HCT116 (cell line): ENCODE measurements at regions not wholly inside any gene's neighbourhood (a gene's known extent, or its start where the extent isn't known, plus 50 kb on each side); places are given as distances from the start of the nearest gene placed in this dataset.

Experiments used
- ATAC-seq: fragments of 200-7000 bp; cut with Tn5 transposase; 2 replicates; pipeline ENCODE4 v1.9.1; 2020; ENCODE audit warnings: mild to moderate bottlenecking, moderate library complexity
- BruUV-seq: library from RNA; stranded (reverse); fragments of 400-500 nt; replicated peaks from 2 replicates; lab custom pipeline; 2021; lab: Mats Ljungman, UMichigan
- CTCF ChIA-PET: fragments of 300-600 bp; sonication (Branson Sonifier 250); formaldehyde crosslinking; loops from one replicate; lab custom pipeline; 2021; ENCODE audit warnings: antibody characterized with exemption; lab: Charles Lee
- POLR2A ChIA-PET: fragments of 300-600, 350-600 bp; sonication (Branson Sonifier 250); formaldehyde crosslinking; loops from one replicate; lab custom pipeline; 2021; ENCODE audit warnings: antibody characterized with exemption; lab: Charles Lee
- RAD21 ChIA-PET, 2 experiments: fragments of 300-600 bp; sonication (Branson Sonifier 250); formaldehyde crosslinking; loops; one replicate each; lab custom pipeline; 2023; ENCODE audit warnings: low total read pairs in 2 of 2; ENCODE audit not compliant: uncharacterized antibody in 2 of 2, unreplicated experiment in 2 of 2, low non-redundant PET in 1 of 2; lab: Charles Lee
- DNase-seq: peaks from one replicate; pipeline ENCODE4 v3.0.0-alpha.2; 2010; ENCODE audit warnings: low read depth, low spot score
- H2AFZ ChIP-seq: fragments of 200-600 bp; shearing (Covaris generic), sonication (generic); 2 replicates; pipeline ENCODE4 v1.6.1; 2017; ENCODE audit warnings: low read depth, mixed run types, mixed read lengths, antibody characterized with exemption, low read length; ENCODE audit not compliant: poor library complexity, severe bottlenecking
- H3K27ac ChIP-seq: 2 replicates; pipeline ENCODE4 v1.5.1; 2012; ENCODE audit warnings: low read depth, low read length
- H3K27me3 ChIP-seq: fragments of 200-600 bp; sonication (generic); 2 replicates; pipeline ENCODE4 v1.6.1; 2016; ENCODE audit warnings: mixed run types, low read length, mixed read lengths; ENCODE audit not compliant: insufficient read depth
- H3K36me3 ChIP-seq, 2 experiments: fragments of 200-500 bp in 1 of 2; fragments of 200-600 bp in 1 of 2; sonication (Bioruptor generic) in 1 of 2; sonication (generic) in 1 of 2; 2 replicates each; pipeline versions ENCODE4 v1.5.1 to v1.6.1; 2014 to 2016; ENCODE audit warnings: low read length in 2 of 2, inconsistent platforms in 1 of 2, mixed read lengths in 1 of 2, mixed run types in 1 of 2; ENCODE audit not compliant: insufficient read depth in 2 of 2, control insufficient read depth in 1 of 2
- H3K4me1 ChIP-seq, 2 experiments: fragments of 200-600 bp in 1 of 2; sonication (generic) in 1 of 2; 2 replicates each; pipeline versions ENCODE4 v1.5.1 to v1.6.1; 2012 to 2017; ENCODE audit warnings: low read length in 2 of 2, inconsistent platforms in 1 of 2, mild to moderate bottlenecking in 1 of 2, mixed read lengths in 1 of 2, mixed run types in 1 of 2, moderate library complexity in 1 of 2; ENCODE audit not compliant: insufficient read depth in 2 of 2, control insufficient read depth in 1 of 2
- H3K4me2 ChIP-seq: fragments of 200-600 bp; sonication (generic); 2 replicates; pipeline ENCODE4 v1.6.1; 2017; ENCODE audit warnings: mixed run types, low read length, mixed read lengths
- H3K4me3 ChIP-seq, 2 experiments: fragments of 200-600 bp in 1 of 2; sonication (generic) in 1 of 2; replicated peaks in 1 of 2; 2 replicates each; pipeline ENCODE4 v1.5.1; 2011 to 2016; ENCODE audit warnings: low read length in 2 of 2, control low read depth in 1 of 2, low read depth in 1 of 2, mild to moderate bottlenecking in 1 of 2, mixed read lengths in 1 of 2, mixed run types in 1 of 2
- H3K79me2 ChIP-seq: fragments of 200-600 bp; sonication (generic); 2 replicates; pipeline ENCODE4 v1.6.1; 2017; ENCODE audit warnings: mild to moderate bottlenecking, mixed run types, low read length, moderate library complexity, mixed read lengths; ENCODE audit not compliant: insufficient read depth
- H3K9ac ChIP-seq: fragments of 200-600 bp; sonication (generic); 2 replicates; pipeline ENCODE4 v1.6.1; 2016; ENCODE audit warnings: low read length, mixed read lengths
- H3K9me2 ChIP-seq: fragments of 200-600 bp; sonication (generic), shearing (Covaris generic); 2 replicates; pipeline ENCODE4 v1.6.1; 2017; ENCODE audit warnings: mixed run types, mild to moderate bottlenecking, moderate library complexity; ENCODE audit not compliant: insufficient read depth
- H3K9me3 ChIP-seq, 2 experiments: fragments of 200-500 bp in 1 of 2; fragments of 200-600 bp in 1 of 2; sonication (Bioruptor generic) in 1 of 2; sonication (generic) in 1 of 2; 2 replicates each; pipeline ENCODE4 v1.6.1; 2014 to 2017; ENCODE audit warnings: low read length in 2 of 2, mixed read lengths in 2 of 2, inconsistent platforms in 1 of 2, low read depth in 1 of 2, mild to moderate bottlenecking in 1 of 2, mixed run types in 1 of 2, moderate library complexity in 1 of 2; ENCODE audit not compliant: control insufficient read depth in 1 of 2, insufficient read depth in 1 of 2
- H4K20me1 ChIP-seq: fragments of 200-600 bp; sonication (generic), shearing (Covaris generic); 2 replicates; pipeline ENCODE4 v1.6.1; 2017; ENCODE audit warnings: mixed run types, mild to moderate bottlenecking, moderate library complexity; ENCODE audit not compliant: insufficient read depth
- CBX3 ChIP-seq: IDR thresholded peaks from 2 replicates; pipeline ENCODE4 v1.6.1; 2012; ENCODE audit warnings: low read depth
- EGR1 ChIP-seq: IDR thresholded peaks from 2 replicates; pipeline ENCODE4 v1.6.1; 2012; ENCODE audit warnings: low read depth
- ELF1 ChIP-seq: IDR thresholded peaks from 2 replicates; pipeline ENCODE4 v1.6.1; 2012; ENCODE audit warnings: low read depth, borderline replicate concordance
- EZH2 ChIP-seq: fragments of 200-600 bp; sonication (generic); IDR thresholded peaks from 2 replicates; pipeline ENCODE4 v1.6.1; 2017; ENCODE audit warnings: antibody characterized with exemption, mixed run types
- FOSL1 ChIP-seq: IDR thresholded peaks from 2 replicates; pipeline ENCODE4 v1.6.1; 2012; ENCODE audit warnings: low read depth
- JUND ChIP-seq: IDR thresholded peaks from 2 replicates; pipeline ENCODE4 v1.6.1; 2012
- POLR2A ChIP-seq: IDR thresholded peaks from 2 replicates; pipeline ENCODE4 v1.7.0; 2011; ENCODE audit warnings: borderline replicate concordance; ENCODE audit not compliant: insufficient read depth, insufficient read length; ENCODE audit errors: extremely low read depth
- POLR2AphosphoS5 ChIP-seq: IDR thresholded peaks from 2 replicates; pipeline ENCODE4 v1.6.1; 2011; ENCODE audit warnings: mild to moderate bottlenecking, low read depth, low read length, moderate library complexity
- SIN3A ChIP-seq: IDR thresholded peaks from 2 replicates; pipeline ENCODE4 v1.6.1; 2012; ENCODE audit warnings: low read depth
- SRF ChIP-seq: IDR thresholded peaks from 2 replicates; pipeline ENCODE4 v1.6.1; 2012; ENCODE audit warnings: low read depth
- ZFX ChIP-seq: fragments of 450-650 bp; IDR thresholded peaks from 2 replicates; pipeline ENCODE4 v1.6.1; 2017
- ZNF274 ChIP-seq: fragments of 200-500 bp; sonication (Bioruptor generic); IDR thresholded peaks from 2 replicates; pipeline ENCODE4 v1.6.1; 2014; ENCODE audit warnings: mild to moderate bottlenecking, low read depth, low read length, inconsistent platforms
- intact Hi-C: fragments of 100-400 bp; cut with micrococcal nuclease; formaldehyde crosslinking; loops from 2 replicates; pipeline ENCODE4 v1.10.0; 2022
- TF ChIP-seq, protein P1 (sequence below), 3 experiments: fragments of 200-600 bp in 1 of 3; sonication (generic) in 1 of 3; IDR thresholded peaks in 2 of 3; conservative IDR thresholded peaks in 1 of 3; 2 replicates each; pipeline ENCODE4 v1.5.1; 2012 to 2017; ENCODE audit warnings: low read depth in 2 of 3, low read length in 2 of 3, antibody characterized with exemption in 1 of 3, borderline replicate concordance in 1 of 3, control low read depth in 1 of 3, mild to moderate bottlenecking in 1 of 3, mixed read lengths in 1 of 3, mixed run types in 1 of 3, moderate library complexity in 1 of 3; ENCODE audit not compliant: insufficient read depth in 1 of 3

GRCh38 chr3:117097351-117097750, 387.8 kb downstream of the TUSC7 start:
- H3K9me3 ChIP-seq: 0 out of 4 replicates have a peak, but pooled peaks cover 0 to 3% of the 10 kb centered on the region in 2 experiments
- H3K9ac ChIP-seq: no peak overlapping the region
- no TSS peak for BruUV-seq
- H3K4me2 ChIP-seq: no peak overlapping the region
- H3K79me2 ChIP-seq: no peaks in the 10 kb centered on the region
- H4K20me1 ChIP-seq: no peaks in the 10 kb centered on the region
- intact Hi-C loops: no loop called here
- DNase-seq (no peak), ATAC-seq (no peak)
- no peak overlapping the region for H2AFZ ChIP-seq
- no peaks in the 10 kb centered on the region for H3K9me2 ChIP-seq
- POLR2A ChIA-PET: no interaction called here
- no peaks in the 10 kb centered on the region for H3K36me3 ChIP-seq
- H3K4me1 ChIP-seq: no peaks in the 10 kb centered on the region
- TF ChIP-seq FOSL1 (no peak), POLR2AphosphoS5 (no peak), SRF (no peak), EZH2 (no peak), ZFX (no peak), JUND (no peak), EGR1 (no peak), SIN3A (no peak), POLR2A (no peak), ZNF274 (no peak), CBX3 (no peak), ELF1 (no peak)
- TF ChIP-seq, protein P1, sequence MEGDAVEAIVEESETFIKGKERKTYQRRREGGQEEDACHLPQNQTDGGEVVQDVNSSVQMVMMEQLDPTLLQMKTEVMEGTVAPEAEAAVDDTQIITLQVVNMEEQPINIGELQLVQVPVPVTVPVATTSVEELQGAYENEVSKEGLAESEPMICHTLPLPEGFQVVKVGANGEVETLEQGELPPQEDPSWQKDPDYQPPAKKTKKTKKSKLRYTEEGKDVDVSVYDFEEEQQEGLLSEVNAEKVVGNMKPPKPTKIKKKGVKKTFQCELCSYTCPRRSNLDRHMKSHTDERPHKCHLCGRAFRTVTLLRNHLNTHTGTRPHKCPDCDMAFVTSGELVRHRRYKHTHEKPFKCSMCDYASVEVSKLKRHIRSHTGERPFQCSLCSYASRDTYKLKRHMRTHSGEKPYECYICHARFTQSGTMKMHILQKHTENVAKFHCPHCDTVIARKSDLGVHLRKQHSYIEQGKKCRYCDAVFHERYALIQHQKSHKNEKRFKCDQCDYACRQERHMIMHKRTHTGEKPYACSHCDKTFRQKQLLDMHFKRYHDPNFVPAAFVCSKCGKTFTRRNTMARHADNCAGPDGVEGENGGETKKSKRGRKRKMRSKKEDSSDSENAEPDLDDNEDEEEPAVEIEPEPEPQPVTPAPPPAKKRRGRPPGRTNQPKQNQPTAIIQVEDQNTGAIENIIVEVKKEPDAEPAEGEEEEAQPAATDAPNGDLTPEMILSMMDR (IDR thresholded peaks at IDR 0.05 in 2 of 3, conservative IDR thresholded peaks at IDR 0.05 in 1 of 3; ENCODE audit: borderline replicate concordance in 1 of 3, insufficient read depth in 1 of 3, low read depth in 2 of 3, low read length in 2 of 3): no peak
- RAD21 ChIA-PET: no interaction called here
- H3K27me3 ChIP-seq: no peaks in the 10 kb centered on the region
- H3K4me3 ChIP-seq: no peak overlapping the region
- CTCF ChIA-PET: no interaction called here
- no peak overlapping the region for H3K27ac ChIP-seq
